GM12878 (cell line): ENCODE measurements at regions not wholly inside any gene's neighbourhood (a gene's known extent, or its start where the extent isn't known, plus 50 kb on each side); places are given as distances from the start of the nearest gene placed in this dataset.

ENCODE experiments used
- EP300 ChIP-seq, 2 experiments: fragments of 150-350 bp in 1 of 2; IDR thresholded peaks; 2 replicates each; pipeline ENCODE4 v1.6.1; 2011 to 2012; ENCODE audit warnings: low read depth in 2 of 2, low read length in 2 of 2, borderline replicate concordance in 1 of 2, improper control_type of control experiment in 1 of 2, inconsistent platforms in 1 of 2; ENCODE audit not compliant: control insufficient read depth in 1 of 2
- RCOR1 ChIP-seq: conservative IDR thresholded peaks from 2 replicates; pipeline ENCODE4 v1.6.1; 2012; ENCODE audit warnings: low read depth, low read length, improper control_type of control experiment
- RFX5 ChIP-seq: IDR thresholded peaks from 2 replicates; pipeline ENCODE4 v1.6.1; 2011; ENCODE audit warnings: low read depth, low read length, improper control_type of control experiment
- TF ChIP-seq, protein P1 (sequence below): IDR thresholded peaks from 2 replicates; pipeline ENCODE4 v1.6.1; 2011; ENCODE audit warnings: borderline replicate concordance, low read depth, mild to moderate bottlenecking, moderate library complexity, mixed read lengths, low read length; ENCODE audit not compliant: insufficient read depth; ENCODE audit errors: extremely low read length

DNA sequence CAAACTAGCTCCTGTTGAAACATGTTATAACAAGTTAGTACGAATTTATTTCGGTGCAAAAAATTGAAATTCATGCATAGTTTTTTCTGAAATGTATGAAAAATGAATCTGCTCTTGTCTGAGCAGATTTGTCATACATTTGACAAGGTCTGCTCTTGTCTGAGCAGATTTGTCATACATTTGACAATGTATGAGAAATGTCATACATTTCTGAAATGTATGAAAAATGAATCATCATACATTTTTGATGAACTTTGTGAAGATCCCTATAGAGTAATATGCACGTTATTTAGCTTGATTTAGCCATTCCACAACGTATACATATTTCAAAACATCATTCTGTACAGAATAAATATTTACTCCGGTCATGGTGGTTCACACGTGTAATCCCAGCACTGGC, 85.9 kb upstream of the PARP8 start:
- no peak for TF ChIP-seq EP300 (IDR thresholded peaks at IDR 0.05; ENCODE audit: borderline replicate concordance in 1 of 2, control insufficient read depth in 1 of 2, low read depth in 2 of 2, low read length in 2 of 2)
- TF ChIP-seq RCOR1 = no peak
- TF ChIP-seq RFX5 = no peak
- TF ChIP-seq, protein P1, sequence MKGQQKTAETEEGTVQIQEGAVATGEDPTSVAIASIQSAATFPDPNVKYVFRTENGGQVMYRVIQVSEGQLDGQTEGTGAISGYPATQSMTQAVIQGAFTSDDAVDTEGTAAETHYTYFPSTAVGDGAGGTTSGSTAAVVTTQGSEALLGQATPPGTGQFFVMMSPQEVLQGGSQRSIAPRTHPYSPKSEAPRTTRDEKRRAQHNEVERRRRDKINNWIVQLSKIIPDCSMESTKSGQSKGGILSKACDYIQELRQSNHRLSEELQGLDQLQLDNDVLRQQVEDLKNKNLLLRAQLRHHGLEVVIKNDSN = no peak
